BLaER1 (cell line): ENCODE measurements at regions not wholly inside any gene's neighbourhood (a gene's known extent, or its start where the extent isn't known, plus 50 kb on each side); places are given as distances from the start of the nearest gene placed in this dataset.

Experiments used
- H3K27ac ChIP-seq: shearing (Covaris generic); formaldehyde crosslinking; 2 replicates; pipeline ENCODE4 v1.8.1; 2022
- H3K27me3 ChIP-seq: shearing (Covaris generic); formaldehyde crosslinking; 2 replicates; pipeline ENCODE4 v1.8.1; 2022
- H3K36me3 ChIP-seq: shearing (Covaris generic); formaldehyde crosslinking; 2 replicates; pipeline ENCODE4 v1.8.1; 2022
- H3K4me1 ChIP-seq: shearing (Covaris generic); formaldehyde crosslinking; 2 replicates; pipeline ENCODE4 v1.8.1; 2022
- H3K4me2 ChIP-seq: shearing (Covaris generic); formaldehyde crosslinking; 2 replicates; pipeline ENCODE4 v1.8.1; 2022
- H3K4me3 ChIP-seq: shearing (Covaris generic); formaldehyde crosslinking; 2 replicates; pipeline ENCODE4 v1.8.1; 2022
- H3K9ac ChIP-seq: shearing (Covaris generic); formaldehyde crosslinking; 2 replicates; pipeline ENCODE4 v1.8.1; 2022
- H3K9me3 ChIP-seq: shearing (Covaris generic); formaldehyde crosslinking; 2 replicates; pipeline ENCODE4 v1.8.1; 2022
- H4K20me1 ChIP-seq: shearing (Covaris generic); formaldehyde crosslinking; 2 replicates; pipeline ENCODE4 v1.8.1; 2022
- Cebpa-rat ChIP-seq: shearing (Covaris generic); IDR thresholded peaks from 2 replicates; pipeline ENCODE4 v1.8.1; 2022

DNA sequence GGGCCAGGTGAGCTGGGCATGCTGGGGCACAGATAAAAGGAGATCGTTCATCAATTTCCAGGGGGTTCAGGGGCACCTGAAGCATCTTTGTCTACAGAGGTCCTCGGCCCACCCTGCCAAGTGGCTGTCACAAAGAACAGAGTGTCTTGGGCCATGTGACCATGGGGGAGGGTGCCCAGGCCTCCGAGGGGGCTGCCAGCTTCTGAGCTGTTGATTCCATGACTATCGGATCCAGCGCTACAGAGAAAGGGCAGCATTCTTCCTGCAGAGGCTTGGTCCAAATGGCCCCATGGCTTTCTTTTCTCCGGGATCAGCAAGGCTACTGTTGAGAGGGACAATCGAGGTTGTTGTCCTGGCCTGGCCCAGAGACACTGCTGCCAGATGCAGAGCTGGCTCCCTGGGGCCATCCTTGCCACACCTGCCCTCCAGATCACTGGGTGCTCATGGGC, 289.2 kb downstream of the ZSWIM6 start:
- Histone ChIP-seq H3K27ac (no peak overlapping the region), H3K9ac (no peak overlapping the region), H3K4me3 (no peak overlapping the region), H3K4me1 (peaks cover 51% of the 10 kb centered on the region), H3K27me3 (peaks cover 18% of the 10 kb centered on the region), H3K36me3 (no peaks in the 10 kb centered on the region), H3K9me3 (no peaks in the 10 kb centered on the region), H3K4me2 (peak overlapping the region; percentile 92), H4K20me1 (peaks cover 7% of the 10 kb centered on the region; the same call in 1 of the 2 replicates)
- TF ChIP-seq Cebpa-rat = no peak

DNA sequence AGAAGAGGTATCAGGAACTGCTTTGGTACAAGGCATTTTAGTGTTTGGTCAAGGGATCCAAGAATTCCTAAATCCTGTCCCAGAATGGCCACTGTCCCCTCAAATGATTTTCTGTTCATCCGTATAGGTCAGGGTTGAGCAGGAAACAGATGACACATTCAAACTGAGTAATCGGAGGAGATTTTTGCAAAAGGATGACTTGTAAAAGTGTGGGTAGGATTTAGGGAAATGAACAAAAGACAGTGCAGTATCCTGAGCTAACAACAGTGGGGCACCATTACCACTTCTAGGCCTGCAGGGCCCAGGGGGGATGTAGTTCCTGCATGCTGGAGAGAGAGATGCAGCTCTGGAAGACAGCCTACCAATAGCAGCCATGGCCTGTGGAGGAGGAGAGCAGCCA, 290.1 kb downstream of the ZSWIM6 start:
- no peak for TF ChIP-seq Cebpa-rat
- H3K4me1 ChIP-seq = peaks cover 59% of the 10 kb centered on the region
- H3K9me3 ChIP-seq = no peaks in the 10 kb centered on the region
- H3K27ac ChIP-seq = no peak overlapping the region
- H3K4me2 ChIP-seq = no peak overlapping the region
- no peaks in the 10 kb centered on the region for H3K36me3 ChIP-seq
- H4K20me1 ChIP-seq = peaks cover 7% of the 10 kb centered on the region; the same call in 1 of the 2 replicates
- peaks cover 26% of the 10 kb centered on the region for H3K27me3 ChIP-seq
- no peak overlapping the region for H3K9ac ChIP-seq
- no peak overlapping the region for H3K4me3 ChIP-seq

DNA sequence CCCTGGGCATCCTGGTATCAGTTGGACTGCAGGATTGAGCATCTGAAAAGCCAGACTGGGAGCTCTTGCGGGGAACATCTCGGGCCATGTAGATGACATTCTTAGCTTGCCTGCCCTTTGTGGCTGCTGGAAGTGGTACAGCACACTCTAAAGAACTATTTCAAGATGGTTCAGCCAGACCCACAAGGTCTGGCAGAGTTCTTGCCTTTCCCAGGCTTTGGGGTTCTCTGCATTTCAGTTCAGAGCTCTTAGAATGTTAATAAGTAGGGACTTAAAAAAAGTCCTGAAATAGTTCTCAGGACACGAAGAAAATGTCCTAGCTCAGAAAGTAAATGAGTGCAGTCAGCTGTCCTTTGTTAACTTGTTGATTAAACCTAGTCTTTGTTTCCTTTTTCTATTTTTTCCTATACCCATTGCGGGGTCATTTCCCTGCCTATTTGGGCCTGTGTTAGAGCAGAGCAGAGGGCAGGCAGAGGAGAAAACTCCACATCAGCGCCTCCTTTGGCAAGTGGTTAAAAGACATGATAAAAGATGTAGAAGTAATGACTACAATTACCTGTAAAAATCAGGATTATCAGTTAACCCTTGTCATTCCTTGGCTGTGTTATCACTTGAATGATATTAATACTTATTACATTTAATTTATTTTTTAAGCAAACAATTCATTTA, 291.5 kb downstream of the ZSWIM6 start:
- Histone ChIP-seq H3K9ac (no peak overlapping the region), H3K4me3 (no peak overlapping the region), H3K4me2 (no peak overlapping the region), H3K27ac (no peak overlapping the region), H3K36me3 (no peaks in the 10 kb centered on the region), H3K27me3 (peaks cover 26% of the 10 kb centered on the region), H3K4me1 (peaks cover 52% of the 10 kb centered on the region), H3K9me3 (no peaks in the 10 kb centered on the region), H4K20me1 (peaks cover 7% of the 10 kb centered on the region; the same call in 1 of the 2 replicates)
- TF ChIP-seq Cebpa-rat = no peak

DNA sequence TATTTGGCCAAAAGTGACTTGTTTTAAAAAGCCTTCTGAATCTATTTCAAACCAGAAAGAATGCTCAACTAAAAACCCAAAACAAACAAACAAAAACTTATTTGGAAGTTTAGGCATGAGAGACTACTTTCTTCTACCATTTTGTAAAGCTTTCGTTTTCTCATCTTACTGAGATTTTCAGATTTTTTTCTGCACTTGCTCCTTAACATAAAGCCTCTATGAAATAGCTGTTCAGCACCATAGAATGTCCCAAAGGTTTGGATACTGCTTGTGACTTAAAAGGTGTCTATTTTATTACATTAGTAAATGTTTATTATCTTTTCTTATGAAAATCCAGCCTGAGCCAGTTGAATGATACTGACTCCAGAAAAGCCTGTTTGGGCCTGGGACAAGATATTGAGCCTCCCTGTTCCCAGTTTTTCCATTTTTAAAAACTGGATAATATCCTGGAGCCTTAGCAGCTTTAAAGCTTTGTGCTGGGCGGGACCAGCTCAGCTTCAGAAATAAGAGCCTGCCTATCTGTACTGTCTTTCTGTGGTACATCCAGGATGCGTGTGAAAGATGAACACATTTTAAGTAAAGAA, 292.6 kb downstream of the ZSWIM6 start:
- H3K36me3 ChIP-seq = no peaks in the 10 kb centered on the region
- H4K20me1 ChIP-seq = peaks cover 7% of the 10 kb centered on the region; the same call in 1 of the 2 replicates
- no peak overlapping the region for H3K9ac ChIP-seq
- no peak overlapping the region for H3K27ac ChIP-seq
- H3K4me3 ChIP-seq = no peak overlapping the region
- H3K27me3 ChIP-seq = peaks cover 26% of the 10 kb centered on the region
- H3K4me1 ChIP-seq = peaks cover 41% of the 10 kb centered on the region
- TF ChIP-seq Cebpa-rat = no peak
- no peaks in the 10 kb centered on the region for H3K9me3 ChIP-seq
- H3K4me2 ChIP-seq = peak overlapping the region; percentile 97

DNA sequence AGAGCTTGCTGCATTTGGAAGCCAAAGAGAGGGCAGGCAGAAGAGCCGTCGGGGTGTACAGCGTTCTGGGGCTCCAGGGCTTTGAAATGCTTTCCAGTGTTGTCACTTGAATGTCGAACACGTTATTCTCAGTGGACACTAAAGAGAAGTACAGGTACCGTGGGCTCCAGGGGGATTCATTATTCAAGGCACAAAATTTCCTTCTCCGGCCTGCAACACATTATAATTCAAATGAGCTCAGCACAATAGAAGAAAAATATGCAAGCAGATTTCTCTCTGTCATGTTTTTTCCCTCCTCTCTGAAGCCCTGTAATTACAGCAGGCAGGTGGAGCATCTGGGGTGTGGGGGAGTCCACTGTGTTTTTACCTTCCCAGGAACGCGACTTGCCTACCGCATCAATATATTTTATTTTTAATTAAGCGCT, 293.1 kb downstream of the ZSWIM6 start:
- Histone ChIP-seq H4K20me1 (peaks cover 7% of the 10 kb centered on the region; the same call in 1 of the 2 replicates), H3K9ac (no peak overlapping the region), H3K4me2 (peak overlapping the region; percentile 97), H3K4me3 (peak overlapping the region; percentile 64), H3K4me1 (peaks cover 36% of the 10 kb centered on the region), H3K36me3 (no peaks in the 10 kb centered on the region), H3K27ac (no peak overlapping the region), H3K27me3 (peaks cover 26% of the 10 kb centered on the region), H3K9me3 (no peaks in the 10 kb centered on the region)
- TF ChIP-seq Cebpa-rat = no peak

DNA sequence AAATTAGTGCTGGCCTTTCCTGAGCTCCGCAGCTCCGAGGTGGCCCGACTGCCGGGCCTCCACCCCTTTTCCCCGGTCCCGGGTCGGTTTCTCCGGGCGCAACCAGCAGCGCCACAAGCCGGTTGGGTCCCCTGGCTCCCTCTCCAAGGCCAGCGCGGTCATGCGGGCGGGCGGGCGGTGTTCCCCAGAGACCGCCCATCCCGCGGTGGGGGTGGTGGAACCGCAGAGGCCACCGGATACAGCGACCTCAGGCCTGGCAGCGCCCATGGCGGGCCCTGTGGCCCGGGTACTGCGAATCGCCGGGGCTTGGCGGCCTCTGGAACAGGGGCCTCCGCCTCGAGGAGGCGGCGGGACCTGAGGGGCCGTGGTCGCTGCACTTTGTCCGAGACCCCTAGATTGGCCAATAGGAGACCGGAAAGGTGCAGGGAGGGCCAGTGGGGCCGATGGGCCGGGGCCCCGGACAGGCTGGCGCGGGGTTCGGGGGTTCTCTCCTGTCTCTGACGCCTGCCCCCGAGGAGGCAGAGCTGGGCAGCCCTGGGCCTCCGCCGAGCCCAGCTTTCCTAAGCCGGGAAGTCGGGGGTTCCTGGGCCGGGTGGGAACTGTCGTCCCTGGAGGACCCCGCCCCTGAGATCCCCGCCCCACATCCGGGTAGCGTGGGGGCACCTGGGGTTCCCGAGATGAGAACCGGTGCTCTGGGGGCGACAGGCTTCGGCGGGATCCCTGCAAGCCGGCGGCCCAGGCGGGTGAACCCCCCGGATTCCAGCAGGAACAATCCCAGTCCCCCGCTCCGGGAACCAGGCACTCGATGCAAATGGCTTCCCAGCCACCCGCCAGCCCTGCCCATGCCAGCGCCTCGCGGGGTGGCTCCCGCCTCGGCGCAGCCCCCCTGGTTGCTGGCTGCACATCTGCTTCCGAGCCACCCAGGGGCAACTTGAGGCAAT, 293.9 kb downstream of the ZSWIM6 start:
- Histone ChIP-seq H3K27me3 (peaks cover 26% of the 10 kb centered on the region), H3K9ac (no peak overlapping the region), H3K4me1 (peaks cover 28% of the 10 kb centered on the region), H4K20me1 (peaks cover 7% of the 10 kb centered on the region; the same call in 1 of the 2 replicates), H3K27ac (no peak overlapping the region), H3K9me3 (no peaks in the 10 kb centered on the region), H3K4me2 (peak overlapping the region; percentile 97), H3K36me3 (no peaks in the 10 kb centered on the region), H3K4me3 (peak overlapping the region; percentile 64)
- TF ChIP-seq Cebpa-rat = no peak

DNA sequence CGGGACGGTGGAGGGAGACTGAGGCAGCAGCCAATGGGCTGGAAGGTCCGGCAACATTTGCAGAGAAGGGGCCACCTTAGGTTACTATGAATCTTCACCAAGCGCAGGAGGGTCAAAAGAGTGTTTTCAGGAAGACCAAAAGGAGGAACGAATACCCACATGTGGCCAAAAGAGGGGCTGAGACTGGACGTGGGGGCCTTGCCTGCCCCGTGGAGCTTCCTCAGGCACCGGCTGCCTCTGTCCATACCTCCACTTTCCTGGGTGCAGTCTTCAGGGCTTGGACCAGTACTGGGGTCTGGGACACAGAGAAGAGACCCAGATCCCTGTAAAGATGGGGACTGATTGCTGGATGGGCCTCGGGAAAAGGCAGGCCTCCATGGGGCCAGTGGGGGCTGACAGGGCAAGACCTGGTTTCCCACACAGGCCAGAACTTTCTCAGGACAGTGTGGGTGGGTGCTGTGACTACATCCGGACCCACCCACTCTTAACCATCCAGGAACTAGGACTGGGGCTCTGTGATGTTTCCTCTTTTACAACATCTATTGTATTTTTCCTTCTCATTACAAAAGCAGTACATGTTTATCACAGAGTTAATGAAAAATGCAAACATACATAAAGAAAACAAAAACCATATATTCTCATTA, 294.7 kb downstream of the ZSWIM6 start:
- Histone ChIP-seq H3K27ac (no peak overlapping the region), H3K27me3 (peaks cover 26% of the 10 kb centered on the region), H3K9ac (no peak overlapping the region), H3K36me3 (no peaks in the 10 kb centered on the region), H4K20me1 (peaks cover 7% of the 10 kb centered on the region; the same call in 1 of the 2 replicates), H3K4me2 (peak overlapping the region; percentile 97), H3K4me1 (peaks cover 22% of the 10 kb centered on the region), H3K9me3 (no peaks in the 10 kb centered on the region), H3K4me3 (peak overlapping the region; percentile 64; the same call in 1 of the 2 replicates)
- TF ChIP-seq Cebpa-rat = no peak

DNA sequence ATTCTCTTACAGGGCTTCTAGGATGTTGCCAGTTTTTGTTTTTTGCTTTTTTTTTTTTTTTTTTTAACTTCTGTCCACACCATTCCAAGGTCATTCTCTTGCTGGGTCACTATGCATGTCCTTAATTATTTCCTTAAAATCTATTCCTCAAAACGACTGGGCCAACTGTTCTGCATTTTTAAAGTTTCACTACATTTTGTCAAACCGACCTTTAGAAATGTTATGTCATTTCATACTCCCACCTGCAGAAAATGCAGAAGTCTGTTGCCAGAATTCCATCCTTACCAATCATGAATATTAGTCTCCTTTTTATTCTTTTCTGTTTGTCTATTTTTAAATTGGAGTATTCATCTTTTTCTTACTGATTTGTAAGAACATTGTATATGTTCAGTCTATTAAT, 295.5 kb downstream of the ZSWIM6 start:
- Histone ChIP-seq H3K27me3 (peaks cover 26% of the 10 kb centered on the region), H3K9ac (no peak overlapping the region), H3K27ac (no peak overlapping the region), H3K4me2 (no peak overlapping the region), H3K4me1 (peaks cover 22% of the 10 kb centered on the region), H3K9me3 (no peaks in the 10 kb centered on the region), H4K20me1 (peaks cover 7% of the 10 kb centered on the region; the same call in 1 of the 2 replicates), H3K36me3 (no peaks in the 10 kb centered on the region), H3K4me3 (no peak overlapping the region)
- TF ChIP-seq Cebpa-rat = no peak

DNA sequence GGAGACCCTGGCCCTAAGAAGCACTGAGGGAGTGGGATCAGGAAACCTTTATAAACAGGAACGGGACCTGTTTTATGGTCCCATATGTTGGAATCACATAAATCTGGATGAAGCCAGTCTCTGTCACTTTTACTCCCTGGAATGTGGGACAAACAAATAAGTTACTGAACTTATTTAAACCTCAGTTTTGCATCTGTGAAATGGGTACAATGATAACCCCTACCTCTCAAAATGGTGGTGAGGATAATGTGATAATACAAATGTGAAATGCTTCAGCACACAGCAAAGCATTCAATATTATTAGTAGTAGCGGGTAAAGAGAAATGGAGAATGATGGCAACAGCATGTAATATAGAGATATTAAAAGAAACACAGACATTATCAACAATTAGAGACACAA, 298.9 kb downstream of the ZSWIM6 start:
- Histone ChIP-seq H3K27ac (no peak overlapping the region), H3K4me3 (no peak overlapping the region), H3K9ac (no peak overlapping the region), H3K27me3 (peaks cover 11% of the 10 kb centered on the region), H4K20me1 (peaks cover 3% of the 10 kb centered on the region; the same call in 1 of the 2 replicates), H3K4me1 (peaks cover 11% of the 10 kb centered on the region), H3K9me3 (no peaks in the 10 kb centered on the region), H3K4me2 (no peak overlapping the region), H3K36me3 (no peaks in the 10 kb centered on the region)
- no peak for TF ChIP-seq Cebpa-rat
